ENCODE measurements at regions not wholly inside any gene's neighbourhood (a gene's known extent, or its start where the extent isn't known, plus 50 kb on each side); places are given as distances from the start of the nearest gene placed in this dataset.

DNA sequence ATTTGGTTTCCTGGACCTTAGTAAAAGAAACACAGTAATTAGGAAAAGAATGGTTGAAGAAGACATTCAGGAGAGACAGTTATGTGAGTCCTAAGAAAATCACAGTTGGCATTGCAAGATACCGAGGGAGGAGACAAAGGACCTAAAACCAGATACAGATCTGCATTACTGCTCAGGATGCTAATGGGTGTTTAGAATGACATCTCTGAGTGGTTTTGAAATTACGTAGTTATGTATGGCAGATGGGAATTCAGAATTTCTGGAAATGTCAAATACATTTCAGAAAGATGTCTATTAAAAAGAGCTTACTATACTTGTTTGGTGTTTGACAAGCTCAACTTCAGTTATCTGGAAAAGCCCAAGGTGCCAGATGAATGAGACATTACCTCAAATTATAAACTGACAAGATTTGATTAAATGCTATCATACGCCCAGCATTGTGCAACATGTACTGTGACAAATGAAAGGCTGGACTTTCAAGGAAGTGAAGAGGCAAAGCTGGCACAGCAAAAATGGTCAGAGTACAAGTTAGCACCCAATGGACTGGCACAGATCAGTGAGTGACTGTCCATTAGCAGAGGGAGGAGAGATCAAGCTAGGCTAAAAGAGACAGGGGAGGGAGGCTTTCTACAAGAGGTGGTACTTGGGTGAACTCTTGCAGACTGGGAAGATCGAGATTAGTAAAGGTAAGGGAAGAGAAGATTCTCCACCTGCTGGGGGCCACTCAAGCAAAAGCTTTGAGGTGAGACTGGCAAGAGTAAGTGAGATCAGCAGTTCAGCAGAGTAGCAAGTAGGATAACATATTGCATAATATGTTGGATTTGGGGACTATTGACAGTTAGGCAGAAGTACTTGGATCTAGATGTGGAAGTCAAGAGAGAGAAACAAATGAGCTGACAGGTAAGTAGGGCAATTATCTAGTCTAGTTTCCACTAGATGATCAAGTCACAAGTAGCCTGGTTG is 168.9 kb downstream of the CYRIA start:
- no peak for DNase-seq

DNA sequence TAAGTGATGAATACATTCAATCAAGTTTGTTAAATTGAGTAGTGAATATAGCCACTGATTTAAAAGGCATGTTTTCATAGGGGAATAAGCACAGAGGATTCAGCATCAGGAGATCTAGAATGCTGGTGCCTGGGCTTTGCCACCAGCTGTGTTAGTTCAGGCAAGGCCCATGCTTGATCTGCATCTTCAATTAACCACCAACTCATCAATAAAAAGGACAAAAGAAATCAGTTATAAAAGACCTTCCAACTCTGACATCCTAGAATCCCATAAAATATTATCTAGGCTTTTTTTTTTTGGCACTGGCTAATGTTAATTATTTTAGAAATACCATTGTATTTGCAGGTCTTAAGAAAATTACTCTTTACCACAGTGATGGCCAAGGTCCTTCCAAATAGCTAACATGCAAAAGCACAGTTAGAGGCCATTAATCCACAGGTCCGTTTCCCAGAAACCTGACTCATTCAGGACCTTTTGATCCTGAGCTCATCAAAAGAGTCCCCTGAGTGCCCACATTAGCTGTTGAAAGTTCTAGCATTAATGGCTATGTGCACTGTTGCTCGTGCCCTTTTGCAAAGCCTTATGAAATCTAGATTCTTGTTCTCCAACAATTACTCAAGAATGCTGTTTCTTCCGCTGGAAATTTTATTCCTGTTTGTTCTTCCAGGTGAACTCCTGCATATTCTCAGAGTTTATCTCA is 170.0 kb downstream of the CYRIA start:
- no peak for DNase-seq

DNA sequence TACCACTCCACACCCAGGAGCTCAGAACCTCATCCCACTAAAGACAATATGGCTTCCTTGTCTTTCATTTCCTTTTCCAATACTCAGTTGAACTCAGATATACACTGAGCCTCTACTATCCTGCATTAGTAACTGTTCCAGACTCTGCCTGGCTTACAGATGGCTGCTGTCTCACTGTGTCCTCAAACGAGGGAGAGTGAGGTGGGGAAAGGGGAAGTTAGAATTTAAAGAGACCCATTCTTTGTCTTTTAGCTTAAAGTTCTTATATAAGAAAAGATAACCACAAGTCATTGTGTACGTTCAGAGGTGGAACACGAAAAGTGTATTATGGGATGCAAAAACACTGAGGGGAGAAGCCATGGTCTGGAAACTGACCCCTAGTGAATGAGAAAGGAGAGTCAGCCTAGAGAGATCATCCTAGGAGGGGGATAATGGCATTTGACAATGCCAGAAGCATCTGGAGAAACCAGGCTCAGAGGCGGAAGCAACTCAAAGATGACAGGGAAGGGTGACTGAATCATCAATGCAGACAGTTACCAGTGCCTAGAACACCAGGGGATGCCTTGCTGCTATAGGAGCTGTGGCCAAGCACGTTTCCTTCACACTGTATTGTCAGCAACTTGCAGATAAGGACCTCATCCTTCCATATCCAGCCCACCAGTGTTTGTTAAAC is 170.7 kb downstream of the CYRIA start:
- DNase-seq, result no peak

DNA sequence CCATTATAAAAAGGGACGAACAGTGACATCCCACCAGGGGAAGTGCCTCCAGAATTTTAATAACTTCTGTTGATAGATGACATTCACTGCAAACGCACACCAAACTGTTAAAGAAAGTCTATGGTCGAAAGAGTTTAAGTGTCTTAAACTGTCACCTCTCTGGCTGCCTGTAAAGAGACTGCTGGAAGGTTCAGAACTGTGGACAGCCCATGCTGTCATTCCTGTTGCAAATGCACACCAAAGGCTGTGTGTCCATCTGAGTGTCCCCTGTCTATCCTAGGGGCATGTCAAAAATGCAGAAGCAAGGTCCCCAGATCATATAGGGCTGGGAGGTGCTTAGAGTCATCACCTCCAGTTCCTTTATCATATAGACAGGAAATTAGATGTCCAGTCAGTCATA is 171.8 kb downstream of the CYRIA start:
- DNase-seq, result no peak

DNA sequence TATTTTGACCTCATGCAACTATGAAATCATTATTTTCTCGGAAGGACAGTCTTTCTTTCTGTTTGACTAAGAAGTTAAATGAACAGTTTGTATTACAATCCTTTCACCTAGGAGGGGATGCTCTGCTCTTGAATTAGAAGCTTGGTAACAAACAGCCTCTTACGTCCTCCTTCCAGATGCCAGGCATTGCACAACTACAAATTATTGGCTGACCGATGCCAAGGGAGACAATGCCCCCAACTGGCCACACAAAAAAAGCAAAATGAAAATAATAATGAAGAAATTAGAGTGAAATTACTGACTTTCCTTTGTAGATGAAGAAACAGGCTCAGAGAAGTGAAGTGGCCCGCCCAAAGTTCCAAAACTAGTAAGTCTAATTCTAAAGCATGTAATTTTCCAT is 177.9 kb downstream of the CYRIA start:
- DNase-seq, result no peak

DNA sequence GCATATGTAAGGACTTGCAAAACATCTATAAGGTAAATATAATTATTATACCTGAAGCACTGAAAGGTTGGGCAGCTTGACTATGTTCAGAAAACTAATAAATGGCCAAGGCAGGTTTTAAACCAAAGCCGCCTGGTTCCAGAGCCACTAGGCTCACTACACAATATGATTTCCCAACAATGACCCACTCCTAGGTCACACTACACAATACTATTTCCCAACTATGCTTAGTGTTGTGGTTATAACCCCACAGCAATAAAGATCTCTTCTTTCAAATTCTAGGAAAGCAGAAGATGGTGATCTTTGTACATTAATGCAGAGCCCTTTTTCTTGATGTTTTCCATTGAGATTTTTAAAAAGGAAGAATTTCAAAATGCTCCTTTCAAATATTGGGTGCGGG is 180.4 kb downstream of the CYRIA start:
- no peak for DNase-seq

DNA sequence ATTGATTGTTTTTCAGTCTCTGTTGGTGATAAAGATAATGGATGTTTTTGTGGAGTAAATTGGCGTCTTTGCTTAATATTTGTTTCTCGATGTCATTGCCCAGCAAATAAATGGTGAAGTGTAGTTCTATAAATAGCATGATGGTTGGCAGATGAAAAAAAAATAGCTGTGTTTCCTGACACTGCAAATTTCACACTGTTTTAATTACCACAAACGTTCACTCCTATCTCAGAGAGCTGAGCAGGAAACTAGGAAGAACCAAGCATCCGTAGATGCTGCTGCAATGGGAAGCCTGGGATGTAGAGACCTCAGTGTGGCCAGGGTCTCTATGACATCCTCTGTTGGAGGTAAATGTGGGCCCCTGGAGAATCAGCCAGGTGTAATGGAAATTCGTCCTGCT is 183.2 kb downstream of the CYRIA start:
- DNase-seq, result no peak

DNA sequence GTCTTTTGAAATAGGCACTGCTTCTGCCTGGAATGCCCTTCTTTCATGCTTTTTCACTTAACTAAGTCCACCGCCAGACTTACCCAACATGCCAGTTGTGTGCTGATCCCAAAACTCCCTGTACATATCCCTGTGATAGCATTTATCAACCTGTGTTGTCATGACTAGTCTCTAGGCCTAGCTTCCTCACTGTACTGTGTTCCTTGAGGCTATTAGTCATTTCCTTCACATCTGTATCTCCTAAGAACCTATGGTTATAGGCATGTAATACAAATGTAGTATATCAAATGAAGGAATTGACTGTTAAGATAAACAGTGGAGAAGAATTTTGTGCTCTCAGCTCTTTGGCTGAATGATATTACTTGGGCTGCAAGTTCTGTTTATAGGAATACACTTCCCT is 184.3 kb downstream of the CYRIA start:
- DNase-seq, result no peak

DNA sequence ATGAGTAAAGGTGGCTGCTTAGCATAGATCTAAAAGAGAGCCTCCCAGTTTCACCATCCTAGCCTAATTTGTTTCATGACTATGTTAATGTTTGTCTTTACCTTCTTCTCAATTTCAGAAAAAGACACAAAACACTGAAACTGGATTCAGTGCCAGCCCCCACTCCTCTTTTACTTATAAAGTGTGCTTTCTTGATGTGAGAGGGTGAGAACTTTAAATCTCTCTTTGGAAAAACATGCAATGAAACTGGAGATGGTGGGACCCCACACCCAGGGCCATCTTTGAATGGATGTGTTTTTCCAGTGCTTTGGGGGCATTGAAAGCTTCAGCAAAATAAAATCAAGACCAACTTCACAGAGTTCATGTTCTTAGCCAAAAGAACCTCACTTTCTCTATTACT is 185.9 kb downstream of the CYRIA start:
- no peak for DNase-seq

DNA sequence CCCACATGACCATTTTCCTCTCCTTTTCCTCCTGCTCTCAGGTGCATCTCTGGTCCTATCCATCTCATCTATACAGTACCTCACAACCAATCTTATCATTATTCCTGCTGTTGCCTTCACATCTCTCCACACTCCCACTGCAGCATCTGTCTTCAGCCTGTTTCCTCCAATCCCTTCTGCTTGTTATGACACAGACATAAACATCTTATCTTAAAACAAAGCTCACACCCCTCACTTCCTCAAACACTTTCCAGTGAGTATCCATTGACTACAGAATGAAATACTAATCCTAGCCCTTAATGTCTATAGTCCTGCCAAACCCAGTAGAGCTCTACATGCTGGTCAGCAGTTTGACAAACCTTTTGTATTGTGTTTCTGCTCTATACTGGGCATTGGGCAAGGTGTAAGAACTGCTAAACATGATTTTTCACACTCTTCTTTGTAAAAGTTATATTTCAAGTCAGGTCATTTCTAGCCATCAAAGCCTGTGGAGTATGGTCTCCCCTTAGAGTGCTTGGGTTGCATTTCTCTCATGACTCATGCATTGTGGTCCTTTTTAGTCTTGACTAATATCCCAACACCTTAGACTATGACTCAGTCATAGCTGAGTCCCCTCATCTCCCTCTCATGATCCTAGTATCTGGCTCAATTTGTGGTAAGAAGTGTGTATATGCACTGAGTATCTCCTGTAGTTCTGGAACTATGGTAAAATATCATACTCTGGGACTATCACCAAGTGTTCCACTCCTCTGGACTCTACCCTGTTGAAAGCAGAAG is 187.0 kb downstream of the CYRIA start:
- no peak for DNase-seq

DNA sequence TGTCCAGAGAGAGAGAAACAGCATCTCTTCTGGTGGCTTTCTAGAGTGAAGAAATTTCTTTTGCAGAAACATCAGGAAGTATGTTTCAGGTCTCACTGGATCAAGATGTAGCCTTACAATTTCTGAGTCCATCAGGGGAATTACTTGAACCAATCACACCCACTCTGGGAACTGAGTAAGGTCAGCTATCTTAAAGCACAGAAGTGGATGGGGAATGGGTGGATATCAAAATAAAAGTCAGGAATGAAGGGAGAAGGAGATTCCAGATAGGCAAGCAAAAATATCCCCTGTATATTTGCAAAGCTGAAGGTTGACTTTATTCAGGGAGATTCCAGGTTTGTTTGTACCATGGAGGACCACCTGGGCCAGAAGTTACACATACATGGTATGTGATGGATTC is 188.0 kb downstream of the CYRIA start:
- DNase-seq, result no peak

DNA sequence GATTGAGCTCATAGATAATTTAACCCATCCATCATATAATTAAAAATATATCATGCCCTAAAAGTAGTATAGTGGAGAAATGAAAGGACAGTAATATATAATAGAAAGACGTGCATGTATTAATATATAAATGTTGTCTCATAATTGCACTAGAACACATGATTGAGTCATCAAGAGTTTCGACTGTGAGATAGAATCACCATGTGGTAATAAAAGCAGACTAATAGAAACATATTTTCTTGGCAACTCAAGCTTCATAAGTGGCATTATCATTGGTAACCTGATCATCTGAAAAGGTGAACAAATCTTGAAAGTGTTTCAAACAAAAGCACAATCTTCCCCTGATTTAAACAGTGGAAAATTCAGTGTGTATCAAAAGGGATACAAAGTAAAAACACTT is 188.8 kb downstream of the CYRIA start:
- DNase-seq, result no peak

DNA sequence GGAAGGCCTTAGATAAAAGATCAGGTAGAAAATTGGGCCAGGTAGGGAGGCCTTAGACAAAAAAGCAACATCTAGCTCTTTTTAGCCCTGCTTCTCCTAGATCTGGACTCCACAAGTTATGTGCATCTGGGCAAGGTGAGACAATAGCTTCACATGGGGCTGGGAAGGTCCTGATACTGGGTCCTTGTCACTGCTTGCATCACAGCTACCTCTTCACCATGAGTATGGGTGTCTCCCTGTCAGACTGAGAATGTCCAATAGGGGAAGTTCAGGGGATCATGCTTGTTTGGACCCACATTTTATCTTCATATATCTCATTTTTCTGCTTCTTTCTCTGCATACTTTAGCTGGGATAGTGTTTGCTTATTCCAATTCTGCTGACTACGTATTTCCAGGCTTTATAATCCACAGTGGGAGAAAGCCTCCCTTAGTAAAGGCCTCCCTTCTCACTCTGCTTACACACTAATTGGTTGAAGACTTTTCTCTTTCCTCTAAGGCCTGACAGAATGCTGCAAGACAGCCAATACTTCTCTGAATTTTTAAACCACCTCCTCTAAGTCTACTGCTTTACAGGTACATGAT is 189.6 kb downstream of the CYRIA start:
- no peak for DNase-seq

DNA sequence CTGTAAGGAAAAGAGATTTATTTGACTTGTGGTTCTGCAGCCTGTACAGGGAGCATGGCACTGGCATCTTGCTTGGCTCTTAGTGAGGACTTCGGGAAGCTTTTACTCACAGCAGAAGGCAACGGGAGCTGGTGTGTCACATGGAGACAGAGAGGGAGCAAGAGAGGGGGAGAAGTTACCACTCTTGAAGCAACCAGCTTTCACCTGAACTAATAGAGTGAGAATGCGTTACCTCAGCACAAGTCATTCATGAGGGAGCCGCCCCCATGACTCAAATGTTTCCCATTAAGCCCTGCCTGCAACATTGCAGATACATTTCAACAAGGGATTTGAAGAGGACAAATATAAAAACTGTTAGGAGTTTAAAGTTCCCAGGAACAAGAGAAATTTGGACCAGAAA is 190.0 kb downstream of the CYRIA start:
- no peak for DNase-seq

DNA sequence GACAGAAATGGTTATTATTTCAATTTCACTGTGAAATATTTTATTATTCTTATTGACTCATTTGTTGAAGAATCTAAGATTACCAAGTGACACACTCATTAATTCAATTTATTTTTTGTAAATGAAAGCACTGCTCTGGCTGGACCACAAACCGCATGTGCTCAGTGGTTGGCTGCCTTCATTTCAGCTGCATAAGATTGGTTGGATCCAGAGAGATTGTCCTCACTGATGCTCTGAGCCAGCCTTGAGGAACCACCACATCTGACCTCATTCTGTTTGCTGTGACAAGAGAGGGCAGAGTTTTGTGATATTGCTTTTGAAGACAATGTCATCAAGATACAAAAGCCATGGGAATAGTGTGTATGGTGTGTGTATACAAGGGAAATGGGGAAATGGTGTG is 192.1 kb downstream of the CYRIA start:
- no peak for DNase-seq

DNA sequence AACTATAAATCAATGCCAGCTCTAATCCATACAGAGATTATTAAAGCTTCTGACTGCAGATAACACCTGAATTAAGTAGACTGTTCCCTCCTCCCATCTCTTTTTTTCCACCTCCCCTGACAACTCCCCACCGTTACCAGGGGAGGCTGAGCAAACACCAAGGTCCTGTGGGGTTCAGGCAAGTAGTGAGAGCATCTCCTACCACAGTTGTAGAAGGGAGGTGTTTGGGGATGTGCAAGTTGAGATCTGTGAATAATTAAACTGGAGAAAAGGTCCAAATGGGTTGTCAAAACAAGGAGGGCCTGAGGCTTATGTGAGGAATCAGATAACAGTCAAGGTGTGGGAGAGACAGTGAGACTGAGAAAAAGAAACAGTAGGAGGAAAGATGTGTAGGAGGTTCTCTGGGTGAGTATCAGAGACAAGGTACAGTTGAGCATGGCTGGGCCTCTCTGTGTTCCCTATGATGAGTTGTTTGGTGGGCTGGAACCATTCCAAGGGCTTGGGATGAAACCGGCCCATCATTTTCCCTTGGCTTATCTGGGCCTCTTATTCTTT is 194.6 kb downstream of the CYRIA start:
- DNase-seq, result no peak

DNA sequence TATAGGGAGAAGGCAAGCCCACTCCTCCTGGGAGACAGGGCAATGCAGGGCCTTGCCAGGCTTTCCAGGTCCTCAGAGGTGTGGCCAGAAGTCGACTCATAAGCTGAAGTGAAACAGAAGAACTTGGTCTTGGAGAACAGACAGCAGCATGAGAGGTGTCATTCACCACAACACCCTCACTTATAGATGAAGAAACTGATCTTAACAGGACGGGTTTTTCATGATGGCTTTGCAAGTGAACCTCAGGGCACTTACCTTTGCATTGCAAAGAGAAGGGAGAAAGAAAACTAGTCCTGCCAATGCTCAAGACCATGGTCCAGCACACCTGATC is 198.8 kb downstream of the CYRIA start:
- DNase-seq, result no peak

DNA sequence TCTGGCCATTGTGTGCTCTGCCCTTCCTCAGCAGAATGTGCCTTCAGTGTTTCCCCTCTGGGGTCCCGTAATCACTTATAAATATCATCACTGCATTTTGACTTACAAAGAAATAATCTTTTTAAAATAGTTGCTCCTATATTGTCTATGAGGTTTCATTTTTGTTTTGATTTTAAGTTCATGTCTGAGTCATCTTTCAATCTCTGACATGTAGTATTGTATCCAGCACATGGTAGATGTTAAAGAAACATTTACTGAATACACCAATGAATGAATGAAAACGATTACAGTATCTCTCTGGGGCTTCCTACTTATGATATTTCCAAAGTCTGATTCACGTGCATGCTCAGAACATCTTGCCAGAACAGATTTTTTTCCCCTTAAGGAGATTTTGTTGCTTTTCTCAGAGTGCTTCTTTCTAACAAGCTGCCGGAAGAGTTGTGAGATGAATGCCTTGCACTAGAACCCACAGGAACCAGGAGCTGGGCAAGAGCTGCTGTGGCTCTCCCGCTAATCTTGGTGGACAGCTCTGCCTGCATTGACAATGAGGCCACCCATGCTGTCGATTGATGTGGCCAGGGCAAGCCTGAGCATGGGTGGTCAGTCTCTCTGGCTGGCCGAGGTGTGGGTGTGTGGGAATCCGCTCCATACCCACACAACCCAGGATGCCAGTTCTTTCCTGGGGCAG is 199.4 kb downstream of the CYRIA start:
- DNase-seq, result no peak

DNA sequence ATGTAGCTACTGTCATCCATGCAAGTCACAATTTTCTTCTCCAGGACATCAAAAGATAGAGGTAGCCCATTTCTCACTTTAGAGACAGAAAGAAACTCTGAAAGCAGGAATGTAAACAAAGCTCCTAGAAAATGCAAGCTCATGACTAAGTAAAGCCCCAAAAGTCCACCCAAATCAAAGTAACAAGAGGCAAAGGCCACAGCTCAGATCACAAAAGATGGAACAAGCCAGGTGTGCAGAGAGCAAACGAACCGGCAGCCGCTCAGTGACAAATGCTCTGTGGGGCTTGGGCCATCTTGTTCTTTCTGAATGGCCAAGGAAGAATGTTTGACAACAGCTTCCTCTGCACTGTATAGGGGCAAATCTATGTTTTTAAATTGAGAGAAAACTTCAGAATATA is 201.0 kb downstream of the CYRIA start:
- DNase-seq, result no peak

DNA sequence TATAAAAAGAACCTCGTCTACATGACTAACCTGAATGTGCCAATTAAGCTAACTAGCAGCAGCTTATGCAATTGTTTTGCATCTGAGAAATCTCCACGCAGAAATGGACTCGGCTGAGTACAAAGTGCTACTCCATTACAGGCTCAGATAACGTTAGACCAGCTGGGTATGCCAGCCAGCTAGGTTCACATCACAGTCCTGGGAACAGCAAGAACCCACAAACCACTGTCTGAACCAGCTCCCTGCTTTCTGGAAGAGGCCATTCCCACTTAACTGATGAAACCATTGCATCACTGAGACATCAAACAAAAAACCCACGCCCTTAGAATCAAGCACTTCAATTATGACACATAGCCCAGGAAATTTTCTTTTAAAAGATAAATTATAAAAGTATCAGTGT is 202.7 kb downstream of the CYRIA start:
- DNase-seq, result no peak

DNA sequence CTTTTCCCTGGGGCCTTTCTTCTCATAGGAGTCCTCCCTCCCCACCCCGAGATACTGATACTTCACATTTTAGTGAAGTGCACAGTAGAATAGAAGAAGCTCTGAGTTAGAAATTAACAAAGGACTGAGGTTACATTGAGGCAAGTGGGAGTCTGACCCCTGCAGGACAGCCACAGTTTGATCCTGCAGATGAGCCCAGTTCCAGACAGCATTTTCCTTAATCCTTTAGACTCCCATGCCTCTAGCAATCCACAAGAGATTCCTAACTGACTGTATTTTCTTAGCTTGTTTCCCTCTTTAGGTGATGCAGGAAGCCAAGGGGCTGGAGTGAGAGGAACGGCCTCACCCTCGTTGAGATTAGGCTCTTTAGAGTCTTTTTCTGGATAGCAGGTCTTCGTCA is 204.0 kb downstream of the CYRIA start:
- DNase-seq, result no peak

DNA sequence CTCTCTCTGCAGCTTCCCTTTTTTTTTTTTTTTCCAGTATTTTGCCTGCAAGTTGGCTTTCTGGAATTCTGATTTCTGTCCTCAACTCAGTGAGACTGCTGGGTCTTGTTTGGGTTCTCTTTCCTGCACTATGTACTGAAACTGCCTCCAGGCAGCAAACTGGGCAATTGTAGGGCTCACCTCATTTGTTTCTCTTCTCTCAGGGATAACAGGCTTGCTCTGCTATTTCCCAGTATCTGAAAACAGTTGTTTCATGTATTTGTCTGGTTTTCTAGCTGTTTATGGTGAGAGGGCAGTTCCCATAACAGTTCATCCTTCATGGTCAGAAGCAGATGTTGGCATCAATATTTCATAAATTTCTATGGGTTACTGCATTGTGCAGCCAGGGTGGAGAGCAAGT is 206.0 kb downstream of the CYRIA start:
- no peak for DNase-seq

All from CD4-positive, alpha-beta T cell treated with Interleukin-12 subunit alpha and Interleukin-12 subunit beta, for 1 hour (primary cell).